Common myeloid progenitor, CD34-positive (primary cell): ENCODE measurements at regions not wholly inside any gene's neighbourhood (a gene's known extent, or its start where the extent isn't known, plus 50 kb on each side); places are given as distances from the start of the nearest gene placed in this dataset.

Experiments used
- CTCF ChIA-PET: fragments of 350-600 bp; sonication (Branson Sonifier 250); formaldehyde crosslinking; loops from one replicate; lab custom pipeline; 2021; ENCODE audit warnings: antibody characterized with exemption; lab: Charles Lee
- POLR2A ChIA-PET: fragments of 350-600 bp; sonication (Branson Sonifier 250); formaldehyde crosslinking; loops from one replicate; lab custom pipeline; 2021; ENCODE audit warnings: antibody characterized with exemption; lab: Charles Lee
- DNase-seq, 3 donors: peaks; one replicate each; pipeline versions ENCODE4 v3.0.0 to v3.0.0-alpha.2; 2013
- H3K27ac ChIP-seq, 2 experiments: 1 replicate in 1 of 2; 2 replicates in 1 of 2; pipeline ENCODE4 v1.7.0; 2013; ENCODE audit warnings: inconsistent platforms in 2 of 2, low read length in 2 of 2, mild to moderate bottlenecking in 2 of 2, low read depth in 1 of 2, moderate library complexity in 1 of 2; ENCODE audit not compliant: severe bottlenecking in 2 of 2, insufficient read depth in 1 of 2, poor library complexity in 1 of 2
- H3K27me3 ChIP-seq, 5 experiments: replicated peaks in 2 of 5; 1 replicate in 3 of 5; 2 replicates in 2 of 5; pipeline versions ENCODE4 v1.6.1 to v1.7.0; 2013; ENCODE audit warnings: low read length in 4 of 5, mild to moderate bottlenecking in 2 of 5, moderate library complexity in 2 of 5, inconsistent platforms in 1 of 5; ENCODE audit not compliant: insufficient read depth in 5 of 5, control insufficient read depth in 4 of 5
- H3K36me3 ChIP-seq, 4 experiments: 1 replicate in 2 of 4; 2 replicates in 2 of 4; pipeline versions ENCODE4 v1.6.1 to v1.7.0; 2013; ENCODE audit warnings: low read length in 3 of 4, control low read depth in 1 of 4, mild to moderate bottlenecking in 1 of 4; ENCODE audit not compliant: control insufficient read depth in 4 of 4, insufficient read depth in 4 of 4
- H3K4me1 ChIP-seq, 4 experiments: 1 replicate in 3 of 4; 2 replicates in 1 of 4; pipeline versions ENCODE4 v1.6.1 to v1.7.1; 2013; ENCODE audit warnings: low read length in 3 of 4, mild to moderate bottlenecking in 3 of 4, control low read depth in 1 of 4, inconsistent platforms in 1 of 4, moderate library complexity in 1 of 4; ENCODE audit not compliant: control insufficient read depth in 4 of 4, insufficient read depth in 4 of 4; ENCODE audit errors: control extremely low read depth in 1 of 4
- H3K4me3 ChIP-seq, 7 experiments: 1 replicate in 4 of 7; 2 replicates in 3 of 7; pipeline versions ENCODE4 v1.5.1 to v1.7.0; 2013; ENCODE audit warnings: mild to moderate bottlenecking in 7 of 7, low read length in 6 of 7, moderate library complexity in 6 of 7, inconsistent platforms in 2 of 7, low read depth in 2 of 7, control low read depth in 1 of 7; ENCODE audit not compliant: insufficient read depth in 4 of 7, control insufficient read depth in 1 of 7; ENCODE audit errors: extremely low read depth in 1 of 7
- H3K9me3 ChIP-seq, 5 experiments: 1 replicate in 4 of 5; 2 replicates in 1 of 5; pipeline versions ENCODE4 v1.6.1 to v1.7.1; 2013; ENCODE audit warnings: low read length in 4 of 5, mild to moderate bottlenecking in 2 of 5, inconsistent platforms in 1 of 5, low read depth in 1 of 5, moderate library complexity in 1 of 5; ENCODE audit not compliant: control insufficient read depth in 4 of 5, insufficient read depth in 2 of 5; ENCODE audit errors: control extremely low read depth in 1 of 5
- WGBS: methylation state at CpG from one replicate; pipeline ENCODE4 v1.1.5; 2013; ENCODE audit not compliant: insufficient coverage; 5-methylcytosine and 5-hydroxymethylcytosine counted together

GRCh38 chr3:191065181-191065805 lies 133.7 kb upstream of the OSTN start:
- WGBS: 100% methylated on average over 2 of the region's 6 CpGs
- CTCF ChIA-PET: no interaction called here
- Histone ChIP-seq H3K27me3 (no peaks in the 10 kb centered on the region), H3K4me1 (no peaks in the 10 kb centered on the region), H3K27ac (no peak overlapping the region), H3K36me3 (no peaks in the 10 kb centered on the region), H3K4me3 (no peak overlapping the region), H3K9me3 (peaks cover 0 to 1% (median 0%) of the 10 kb centered on the region in 5 experiments)
- POLR2A ChIA-PET: no interaction called here
- DNase-seq: no peak

DNA sequence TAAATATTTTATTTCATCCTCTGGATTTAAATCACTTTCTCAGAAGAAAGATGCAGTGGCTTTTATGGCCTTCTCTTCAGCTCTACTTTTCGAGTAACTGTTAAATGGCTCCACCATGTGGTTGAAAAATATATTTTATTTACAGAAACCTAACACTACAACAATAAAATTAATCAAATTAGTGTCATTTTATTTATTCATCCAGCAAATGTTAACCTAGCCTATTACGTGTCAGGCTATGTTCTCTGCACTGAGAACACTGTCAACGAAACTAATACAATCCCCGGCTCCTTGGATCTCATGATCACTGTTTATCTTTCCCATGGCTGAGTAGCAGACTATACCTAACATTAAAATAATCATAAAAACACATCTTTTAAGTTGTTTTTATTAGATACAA lies 148.0 kb upstream of the OSTN start:
- peak; percentile 28 to 56 (median 46) for DNase-seq
- CTCF ChIA-PET: interaction anchor here (0.7 to 7.0 kb wide), 16 partner anchors 8 to 350 kb away, joined by 3 to 79 read pairs (median 4); partner anchors contain the start of gene GMNC
- WGBS: 0% methylated on average over 1 of the region's 4 CpGs

GRCh38 chr3:191047930-191048329 lies 151.1 kb upstream of the OSTN start:
- Histone ChIP-seq H3K36me3 (no peaks in the 10 kb centered on the region), H3K27me3 (peaks cover 0 to 2% (median 0%) of the 10 kb centered on the region in 5 experiments), H3K27ac (no peak overlapping the region), H3K4me1 (no peaks in the 10 kb centered on the region), H3K4me3 (no peak overlapping the region), H3K9me3 (peaks cover 0 to 3% (median 0%) of the 10 kb centered on the region in 5 experiments)
- no CpG with 5 or more reads among the region's 1 CpG for WGBS
- POLR2A ChIA-PET: no interaction called here
- no peak for DNase-seq
- CTCF ChIA-PET: interaction anchor here (0.6 to 7.0 kb wide), 4 partner anchors 32 to 347 kb away, joined by 3 to 79 read pairs (median 37); no protein-coding TSS in a partner anchor

More for the DNA sequence above, 148.0 kb upstream of the OSTN start:
- POLR2A ChIA-PET: no interaction called here
- Histone ChIP-seq H3K9me3 (no peaks in the 10 kb centered on the region), H3K36me3 (no peaks in the 10 kb centered on the region), H3K4me1 (no peaks in the 10 kb centered on the region), H3K27me3 (peaks cover 0 to 6% (median 0%) of the 10 kb centered on the region in 5 experiments), H3K4me3 (no peak overlapping the region), H3K27ac (no peak overlapping the region)

- 100% methylated on average over 1 of the region's 2 CpGs for WGBS
- no peak overlapping the region for H3K4me3 ChIP-seq
- POLR2A ChIA-PET: no interaction called here
- DNase-seq: no peak
- no peak overlapping the region for H3K27ac ChIP-seq
- H3K36me3 ChIP-seq: no peaks in the 10 kb centered on the region
- H3K9me3 ChIP-seq: no peaks in the 10 kb centered on the region
- no peaks in the 10 kb centered on the region for H3K4me1 ChIP-seq
- CTCF ChIA-PET: no interaction called here
- no peaks in the 10 kb centered on the region for H3K27me3 ChIP-seq
These were observed 168.1 kb upstream of the OSTN start for GRCh38 chr3:191030929-191031328.

- H3K27me3 ChIP-seq: no peaks in the 10 kb centered on the region
- no peaks in the 10 kb centered on the region for H3K4me1 ChIP-seq
- POLR2A ChIA-PET: no interaction called here
- WGBS: 100% methylated on average over 1 of the region's 3 CpGs
- no peak overlapping the region for H3K4me3 ChIP-seq
- no peaks in the 10 kb centered on the region for H3K9me3 ChIP-seq
- H3K36me3 ChIP-seq: no peaks in the 10 kb centered on the region
- no peak for DNase-seq
- CTCF ChIA-PET: no interaction called here
- H3K27ac ChIP-seq: no peak overlapping the region
These were observed 168.0 kb upstream of the GMNC start for GRCh38 chr3:191030491-191030890.

GRCh38 chr3:191026746-191027145 lies 164.3 kb upstream of the GMNC start:
- no CpG with 5 or more reads among the region's 1 CpG for WGBS
- no peaks in the 10 kb centered on the region for H3K9me3 ChIP-seq
- H3K4me1 ChIP-seq: peaks cover 0 to 2% (median 0%) of the 10 kb centered on the region in 4 experiments
- no peaks in the 10 kb centered on the region for H3K27me3 ChIP-seq
- CTCF ChIA-PET: no interaction called here
- H3K4me3 ChIP-seq: no peak overlapping the region
- no peak for DNase-seq
- POLR2A ChIA-PET: no interaction called here
- no peak overlapping the region for H3K27ac ChIP-seq
- no peaks in the 10 kb centered on the region for H3K36me3 ChIP-seq

DNA sequence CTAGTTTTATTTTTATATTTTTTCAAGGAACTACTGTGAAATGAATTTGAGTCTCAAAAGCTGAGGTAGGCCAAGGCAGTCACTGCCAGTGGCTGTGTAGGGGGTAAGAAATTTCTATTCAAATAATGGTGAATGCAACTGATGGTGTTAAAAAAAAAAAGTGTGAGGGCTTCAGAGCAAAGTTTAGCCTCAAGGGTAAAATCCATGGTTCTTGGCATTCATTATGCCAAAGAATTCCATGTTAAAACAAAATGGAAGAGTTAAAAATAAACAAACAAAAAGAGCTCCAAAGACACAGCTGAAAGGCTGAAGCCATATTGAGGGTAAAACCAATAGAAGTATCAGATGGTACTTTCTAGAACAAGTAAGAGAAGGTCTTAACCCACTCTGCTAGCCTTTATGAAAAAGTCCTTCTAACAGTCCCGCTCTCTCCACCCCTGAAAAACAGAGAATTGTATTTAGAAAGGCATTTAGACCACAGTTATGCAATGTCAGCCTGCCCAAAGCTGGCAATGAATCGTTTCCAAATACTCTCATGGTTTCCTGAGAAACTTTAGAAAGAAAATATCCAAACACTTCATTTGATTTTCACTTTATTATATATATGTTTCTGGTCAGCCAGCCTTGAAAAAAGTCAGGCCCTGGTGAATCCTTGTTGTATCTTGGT lies 158.4 kb upstream of the GMNC start:
- 80% methylated on average over 1 of the region's 2 CpGs for WGBS
- Histone ChIP-seq H3K4me1 (peaks cover 0 to 2% (median 0%) of the 10 kb centered on the region in 4 experiments), H3K9me3 (no peaks in the 10 kb centered on the region), H3K27ac (no peak overlapping the region), H3K36me3 (no peaks in the 10 kb centered on the region), H3K4me3 (no peak overlapping the region), H3K27me3 (no peaks in the 10 kb centered on the region)
- ChIA-PET CTCF (interaction anchor here (1.8 kb wide), 1 partner anchor 29 kb away, joined by 8 read pairs; no protein-coding TSS in a partner anchor), POLR2A (interaction anchor here (0.6 kb wide), 1 partner anchor 150 kb away, joined by 5 read pairs; no protein-coding TSS in a partner anchor)
- DNase-seq: peak in 1 of 3 donors; percentile 15
